K562 (cell line): ENCODE measurements at regions not wholly inside any gene's neighbourhood (a gene's known extent, or its start where the extent isn't known, plus 50 kb on each side); places are given as distances from the start of the nearest gene placed in this dataset.

ENCODE experiments used
- ATAC-seq: fragments of 200-7000 bp; cut with Tn5 transposase; 3 replicates; pipeline ENCODE4 v1.9.1; 2020; ENCODE audit warnings: moderate library complexity
- BruUV-seq: library from RNA; stranded (reverse); fragments of 400-500 nt; replicated peaks from 2 replicates; lab custom pipeline; 2021; lab: Mats Ljungman, UMichigan
- CTCF ChIA-PET: fragments of 300-600 bp; formaldehyde crosslinking; extraction: SDS; loops from one replicate; lab custom pipeline; 2021; ENCODE audit warnings: low intra/inter-chr PET ratio; lab: Yijun Ruan, JAX
- POLR2A ChIA-PET: fragments of 300-600, 350-650 bp; sonication (Branson Sonifier 250); formaldehyde crosslinking; extraction: SDS; loops from one replicate; lab custom pipeline; 2021; ENCODE audit warnings: antibody characterized with exemption, inconsistent platforms; lab: Yijun Ruan, JAX
- DNase-seq, 4 experiments: peaks; one replicate each; pipeline versions ENCODE4 v3.0.0 to v3.0.0-alpha.2; 2011 to 2018; ENCODE audit warnings: low spot score in 3 of 4, mixed read lengths in 3 of 4; ENCODE audit errors: extremely low read depth in 1 of 4
- FAIRE-seq: peaks from 2 replicates; lab custom pipeline; 2011; peaks lifted over from hg19 to GRCh38; lab: Jason Lieb, UNC
- H2AFZ ChIP-seq: 2 replicates; pipeline ENCODE4 v1.6.0; 2011; ENCODE audit warnings: low read depth, low read length, control low read depth, inconsistent platforms
- H3K27ac ChIP-seq: fragments of 200-600 bp; 3 replicates; pipeline ENCODE4 v1.8.0; 2011; ENCODE audit warnings: low read depth, mild to moderate bottlenecking, control low read depth, inconsistent platforms, low read length, moderate library complexity, mixed read lengths; ENCODE audit errors: extremely low read depth
- H3K27me3 ChIP-seq, 2 experiments: fragments of 300-600 bp in 1 of 2; 2 replicates in 1 of 2; 3 replicates in 1 of 2; pipeline versions ENCODE4 v1.6.0 to v1.8.0; 2011; ENCODE audit warnings: inconsistent platforms in 2 of 2, low read length in 2 of 2, mild to moderate bottlenecking in 1 of 2, mixed read lengths in 1 of 2, moderate library complexity in 1 of 2; ENCODE audit not compliant: control insufficient read depth in 2 of 2, insufficient read depth in 2 of 2
- H3K36me3 ChIP-seq: fragments of 300-600 bp; 3 replicates; pipeline ENCODE4 v1.8.0; 2011; ENCODE audit warnings: mild to moderate bottlenecking, low read length, inconsistent platforms; ENCODE audit not compliant: control insufficient read depth, insufficient read depth
- H3K4me1 ChIP-seq, 2 experiments: fragments of 200-600 bp in 1 of 2; replicated peaks in 1 of 2; 2 replicates in 1 of 2; 3 replicates in 1 of 2; pipeline versions ENCODE4 v1.5.1 to v1.8.0; 2011; ENCODE audit warnings: inconsistent platforms in 2 of 2, low read length in 2 of 2, mild to moderate bottlenecking in 1 of 2, mixed read lengths in 1 of 2, moderate library complexity in 1 of 2; ENCODE audit not compliant: control insufficient read depth in 2 of 2, insufficient read depth in 2 of 2
- H3K4me2 ChIP-seq: 2 replicates; pipeline ENCODE4 v1.6.1; 2011; ENCODE audit warnings: low read length, control low read depth, inconsistent platforms, mixed read lengths; ENCODE audit not compliant: insufficient read depth
- H3K4me3 ChIP-seq: fragments of 200-600 bp; sonication (generic), shearing (Covaris generic); 2 replicates; pipeline ENCODE4 v1.5.1; 2016; ENCODE audit warnings: control low read depth, inconsistent platforms
- H3K79me2 ChIP-seq: fragments of 200-600 bp; 3 replicates; pipeline ENCODE4 v1.8.0; 2011; ENCODE audit warnings: low read length, inconsistent platforms; ENCODE audit not compliant: control insufficient read depth, insufficient read depth
- H3K9ac ChIP-seq, 2 experiments: 2 replicates each; pipeline versions ENCODE4 v1.6.0 to v1.6.1; 2011; ENCODE audit warnings: low read depth in 2 of 2, low read length in 2 of 2, control low read depth in 1 of 2, inconsistent platforms in 1 of 2, mild to moderate bottlenecking in 1 of 2, mixed read lengths in 1 of 2; ENCODE audit not compliant: insufficient read depth in 1 of 2
- H3K9me1 ChIP-seq: one replicate; pipeline ENCODE4 v1.6.0; 2011; ENCODE audit warnings: inconsistent platforms, mild to moderate bottlenecking, low read length, moderate library complexity; ENCODE audit not compliant: control insufficient read depth, insufficient read depth
- H3K9me3 ChIP-seq: replicated peaks from 2 replicates; pipeline ENCODE4 v1.5.1; 2011; ENCODE audit warnings: low read depth, low read length, inconsistent platforms; ENCODE audit not compliant: control insufficient read depth, insufficient read depth
- H4K20me1 ChIP-seq: replicated peaks from 2 replicates; pipeline ENCODE4 v1.6.1; 2011; ENCODE audit warnings: low read length, inconsistent platforms, mixed read lengths; ENCODE audit not compliant: control insufficient read depth, insufficient read depth
- GTF2E2 ChIP-seq: fragments of 200-800 bp; sonication (Bioruptor generic); IDR thresholded peaks from 2 replicates; pipeline ENCODE4 v1.6.1; 2016; ENCODE audit warnings: missing genetic modification characterization, missing compliant biosample characterization
- NFIX ChIP-seq: fragments of 250-450 bp; sonication (Bioruptor Pico); IDR thresholded peaks from 2 replicates; pipeline ENCODE4 v1.4.0; 2020; ENCODE audit warnings: low read depth, mild to moderate bottlenecking, moderate library complexity
- SAFB2 ChIP-seq: fragments of 200-400 bp; formaldehyde crosslinking; IDR thresholded peaks from 2 replicates; pipeline ENCODE4 v1.6.1; 2018; ENCODE audit warnings: borderline replicate concordance, low read length, low read depth, moderate library complexity; ENCODE audit not compliant: severe bottlenecking
- THAP7 ChIP-seq: fragments of 250-450 bp; sonication (Bioruptor Pico); IDR thresholded peaks from 2 replicates; pipeline ENCODE4 v1.5.0; 2021
- UBTF ChIP-seq, 2 experiments: IDR thresholded peaks; 2 replicates each; pipeline ENCODE4 v1.6.1; 2012; ENCODE audit warnings: improper control_type of control experiment in 2 of 2, low read depth in 2 of 2, low read length in 2 of 2, borderline replicate concordance in 1 of 2
- ZNF253 ChIP-seq: fragments of 250-450 bp; sonication (Bioruptor Pico); conservative IDR thresholded peaks from 2 replicates; pipeline ENCODE4 v1.6.1; 2021; ENCODE audit warnings: mild to moderate bottlenecking
- WGBS: fragments of 100-300 bp; shearing (Covaris generic); methylation state at CpG from one replicate; pipeline ENCODE4 v1.1.6; 2016; ENCODE audit warnings: low coverage, mixed read lengths; ENCODE audit not compliant: insufficient coverage; ENCODE audit errors: missing lambda C conversion rate; 5-methylcytosine and 5-hydroxymethylcytosine counted together
- in situ Hi-C: fragments of 300-500 bp; cut with MboI; formaldehyde crosslinking; loops from 4 replicates; pipeline ENCODE4 v1.15.0; 2018; ENCODE audit warnings: inconsistent platforms, mixed read lengths
- intact Hi-C: fragments of 100-400 bp; cut with micrococcal nuclease; formaldehyde crosslinking; loops from 2 replicates; pipeline ENCODE4 v1.14.2; 2022

- under 1% methylated on average over 10 of the region's 10 CpGs for WGBS
- POLR2A ChIA-PET, result no interaction called here
Measured at GRCh38 chr2:206212673-206213513, 53.2 kb downstream of the EEF1B2 start.

GRCh38 chr2:206213514-206213845, 53.8 kb downstream of the EEF1B2 start:
- H2AFZ ChIP-seq, result no peak overlapping the region
- no peak overlapping the region for H3K4me3 ChIP-seq
- H3K79me2 ChIP-seq, result no peaks in the 10 kb centered on the region
- no peaks in the 10 kb centered on the region for H3K36me3 ChIP-seq
- no peaks in the 10 kb centered on the region for H4K20me1 ChIP-seq
- ChIA-PET POLR2A (no interaction called here), CTCF (no interaction called here)
- FAIRE-seq, result no peak
- in situ Hi-C loops, result no loop called here
- H3K4me1 ChIP-seq, result no peaks in the 10 kb centered on the region
- intact Hi-C loops, result no loop called here
- no peak for ATAC-seq
- TF ChIP-seq ZNF253 (CRISPR knock-in tag), result no peak
- no peak for TF ChIP-seq SAFB2
- no peak for TF ChIP-seq NFIX (CRISPR knock-in tag)
- TF ChIP-seq UBTF (IDR thresholded peaks at IDR 0.05; ENCODE audit: borderline replicate concordance in 1 of 2, low read depth in 2 of 2, low read length in 2 of 2), result no peak
- TF ChIP-seq GTF2E2 (tag), result no peak
- 5% methylated on average over 4 of the region's 4 CpGs for WGBS
- no peak overlapping the region for H3K27ac ChIP-seq
- H3K9me1 ChIP-seq, result no peaks in the 10 kb centered on the region
- no peaks in the 10 kb centered on the region for H3K9me3 ChIP-seq
- H3K9ac ChIP-seq, result no peak overlapping the region
- no peak overlapping the region for H3K4me2 ChIP-seq
- DNase-seq, result no peak
- no TSS peak for BruUV-seq
- peaks cover 9 to 17% of the 10 kb centered on the region in 2 experiments; a peak in 4 of 5 replicates for H3K27me3 ChIP-seq

More at GRCh38 chr2:206212673-206213513, 53.2 kb downstream of the EEF1B2 start:
- no peak overlapping the region for H2AFZ ChIP-seq
- CTCF ChIA-PET, result no interaction called here
- DNase-seq, result no peak
- BruUV-seq, result no TSS peak
- no peaks in the 10 kb centered on the region for H4K20me1 ChIP-seq
- H3K4me3 ChIP-seq, result no peak overlapping the region
- no peak for ATAC-seq
- H3K4me2 ChIP-seq, result no peak overlapping the region
- H3K9me3 ChIP-seq, result no peaks in the 10 kb centered on the region
- no peaks in the 10 kb centered on the region for H3K9me1 ChIP-seq
- no peak overlapping the region for H3K9ac ChIP-seq
- in situ Hi-C loops, result no loop called here
- H3K36me3 ChIP-seq, result no peaks in the 10 kb centered on the region
- H3K27ac ChIP-seq, result no peak overlapping the region
- TF ChIP-seq THAP7 (CRISPR knock-in tag), result no peak
- no peak for FAIRE-seq
- H3K4me1 ChIP-seq, result no peaks in the 10 kb centered on the region
- intact Hi-C loops, result no loop called here
- H3K27me3 ChIP-seq, result peaks cover 7 to 17% of the 10 kb centered on the region in 2 experiments; a peak in 4 of 5 replicates
- no peaks in the 10 kb centered on the region for H3K79me2 ChIP-seq
